Upper lobe of left lung (tissue), 4 donors: ENCODE measurements at regions not wholly inside any gene's neighbourhood (a gene's known extent, or its start where the extent isn't known, plus 50 kb on each side); places are given as distances from the start of the nearest gene placed in this dataset.

ENCODE experiments used
- CTCF ChIP-seq, 6 experiments: fragments of 450-650 bp in 4 of 6; fragments of 200-600 bp in 2 of 6; sonication (generic) in 2 of 6; IDR thresholded peaks; one replicate each; pipeline ENCODE4 v1.5.1; 2016 to 2019; ENCODE audit warnings: antibody characterized with exemption in 6 of 6
- POLR2A ChIP-seq, 4 donors: fragments of 450-650 bp; IDR thresholded peaks; one replicate each; pipeline ENCODE4 v1.5.1; 2016 to 2017; ENCODE audit warnings: antibody characterized with exemption in 4 of 4, mild to moderate bottlenecking in 2 of 4

DNA sequence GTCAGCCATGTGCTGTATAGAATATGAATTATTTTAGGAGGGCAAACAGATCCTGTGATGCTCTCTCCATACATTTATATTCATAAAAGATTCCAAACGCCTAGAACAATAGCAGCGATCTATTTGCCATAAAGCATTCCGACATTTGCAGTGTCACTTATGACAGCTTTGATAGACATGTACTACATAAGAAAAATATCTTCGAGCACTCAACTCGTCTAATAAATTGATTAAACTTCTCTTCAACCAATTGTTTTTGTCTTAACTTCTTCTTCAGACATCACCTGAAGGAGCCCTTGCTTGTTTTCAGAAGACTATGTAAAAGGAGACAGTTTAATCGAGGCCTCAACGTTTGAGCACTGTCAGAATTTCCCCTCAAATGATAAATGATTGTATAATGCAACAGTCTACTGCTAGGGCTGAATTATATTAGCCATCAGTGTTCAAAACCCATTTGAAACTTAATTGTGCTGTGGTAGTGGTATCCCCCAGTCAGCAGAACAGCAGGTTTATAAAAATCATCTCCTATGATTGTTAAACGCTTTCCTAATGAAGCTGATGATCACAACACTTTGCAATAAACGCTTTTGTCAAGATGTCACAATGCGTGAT is 158.0 kb upstream of the MGMT start:
- TF ChIP-seq POLR2A (IDR thresholded peaks at IDR 0.05) (no peak), CTCF (IDR thresholded peaks at IDR 0.05) (no peak)
